IMR-90 (cell line): ENCODE measurements at regions not wholly inside any gene's neighbourhood (a gene's known extent, or its start where the extent isn't known, plus 50 kb on each side); places are given as distances from the start of the nearest gene placed in this dataset.

Source experiments
- ATAC-seq: fragments of 200-7000 bp; cut with Tn5 transposase; 2 replicates; pipeline ENCODE4 v1.9.1; 2020; ENCODE audit warnings: low read depth, mild to moderate bottlenecking, moderate library complexity
- BruUV-seq: library from RNA; stranded (reverse); fragments of 400-500 nt; replicated peaks from 2 replicates; lab custom pipeline; 2021; lab: Mats Ljungman, UMichigan
- CTCF ChIA-PET: fragments of 300-600 bp; formaldehyde crosslinking; extraction: SDS; loops from one replicate; lab custom pipeline; 2021; ENCODE audit warnings: antibody characterized with exemption; lab: Yijun Ruan, JAX
- POLR2A ChIA-PET: fragments of 300-600 bp; sonication (Branson Sonifier 250); formaldehyde crosslinking; loops from one replicate; lab custom pipeline; 2022; ENCODE audit warnings: antibody characterized with exemption; ENCODE audit not compliant: unreplicated experiment; lab: Charles Lee
- DNase-seq: peaks from one replicate; pipeline ENCODE4 v3.0.0; 2013
- H2AFZ ChIP-seq: replicated peaks from 2 replicates; pipeline ENCODE3; 2013; ENCODE audit warnings: low read length, mild to moderate bottlenecking; ENCODE audit not compliant: poor library complexity
- H2AK5ac ChIP-seq: 2 replicates; pipeline ENCODE4 v1.6.1; 2013; ENCODE audit warnings: low read depth, low read length, inconsistent platforms
- H2AK9ac ChIP-seq: replicated peaks from 2 replicates; pipeline ENCODE3; 2013; ENCODE audit warnings: mild to moderate bottlenecking, low read depth, low read length, moderate library complexity; ENCODE audit not compliant: poor library complexity
- H2BK120ac ChIP-seq: 2 replicates; pipeline ENCODE4 v1.6.1; 2013; ENCODE audit warnings: low read depth, low read length, inconsistent platforms
- H2BK15ac ChIP-seq: 3 replicates; pipeline ENCODE4 v1.6.1; 2013; ENCODE audit warnings: low read depth, low read length, inconsistent platforms
- H2BK20ac ChIP-seq: 2 replicates; pipeline ENCODE4 v1.6.1; 2013; ENCODE audit warnings: low read depth, mild to moderate bottlenecking, inconsistent platforms, low read length, moderate library complexity
- H2BK5ac ChIP-seq: 2 replicates; pipeline ENCODE4 v1.6.1; 2013; ENCODE audit warnings: mild to moderate bottlenecking, low read depth, low read length, inconsistent platforms; ENCODE audit not compliant: poor library complexity, severe bottlenecking
- H3K14ac ChIP-seq: replicated peaks from 2 replicates; pipeline ENCODE4 v1.6.1; 2013; ENCODE audit warnings: low read depth, low read length, inconsistent platforms
- H3K18ac ChIP-seq: 2 replicates; pipeline ENCODE4 v1.6.1; 2013; ENCODE audit warnings: low read depth, low read length, control low read depth
- H3K23ac ChIP-seq: 2 replicates; pipeline ENCODE4 v1.6.1; 2013; ENCODE audit warnings: low read depth, low read length, inconsistent platforms
- H3K27ac ChIP-seq: 2 replicates; pipeline ENCODE4 v1.5.1; 2013; ENCODE audit warnings: mild to moderate bottlenecking, control low read depth, low read length; ENCODE audit not compliant: insufficient read depth
- H3K27me3 ChIP-seq: 2 replicates; pipeline ENCODE4 v1.6.1; 2013; ENCODE audit warnings: low read length; ENCODE audit not compliant: control insufficient read depth, insufficient read depth
- H3K36me3 ChIP-seq: 2 replicates; pipeline ENCODE4 v1.6.1; 2013; ENCODE audit warnings: low read length, mixed read lengths; ENCODE audit not compliant: control insufficient read depth, insufficient read depth
- H3K4ac ChIP-seq: 2 replicates; pipeline ENCODE4 v1.6.1; 2013; ENCODE audit warnings: low read depth, low read length, inconsistent platforms
- H3K4me1 ChIP-seq: 2 replicates; pipeline ENCODE4 v1.6.1; 2013; ENCODE audit warnings: low read length, mixed read lengths; ENCODE audit not compliant: control insufficient read depth, insufficient read depth
- H3K4me2 ChIP-seq: 2 replicates; pipeline ENCODE4 v1.6.1; 2013; ENCODE audit warnings: low read depth, mild to moderate bottlenecking, control low read depth, low read length, moderate library complexity
- H3K4me3 ChIP-seq: 2 replicates; pipeline ENCODE4 v1.5.1; 2013; ENCODE audit warnings: low read depth, mild to moderate bottlenecking, control low read depth, low read length, moderate library complexity; ENCODE audit not compliant: insufficient read depth
- H3K56ac ChIP-seq: 2 replicates; pipeline ENCODE4 v1.6.1; 2013; ENCODE audit warnings: low read length, inconsistent platforms; ENCODE audit not compliant: insufficient read depth; ENCODE audit errors: extremely low read depth
- H3K79me1 ChIP-seq, 2 experiments: 2 replicates each; pipeline ENCODE4 v1.6.1; 2013; ENCODE audit warnings: low read length in 2 of 2, inconsistent platforms in 1 of 2, low read depth in 1 of 2
- H3K9ac ChIP-seq: 2 replicates; pipeline ENCODE4 v1.6.1; 2013; ENCODE audit warnings: low read depth, low read length, control low read depth
- H3K9me1 ChIP-seq: 2 replicates; pipeline ENCODE4 v1.6.1; 2013; ENCODE audit warnings: low read length, inconsistent platforms; ENCODE audit not compliant: insufficient read depth
- H3K9me3 ChIP-seq: 2 replicates; pipeline ENCODE4 v1.6.1; 2013; ENCODE audit warnings: low read length; ENCODE audit not compliant: control insufficient read depth, insufficient read depth
- H4K20me1 ChIP-seq: 2 replicates; pipeline ENCODE4 v1.6.1; 2013; ENCODE audit warnings: low read length, inconsistent platforms; ENCODE audit not compliant: insufficient read depth
- H4K5ac ChIP-seq: 2 replicates; pipeline ENCODE4 v1.6.1; 2013; ENCODE audit warnings: mild to moderate bottlenecking, low read depth, low read length, control low read depth
- H4K8ac ChIP-seq, 2 experiments: 2 replicates each; pipeline ENCODE4 v1.6.1; 2013; ENCODE audit warnings: low read depth in 2 of 2, low read length in 2 of 2, control low read depth in 1 of 2, inconsistent platforms in 1 of 2
- H4K91ac ChIP-seq: 2 replicates; pipeline ENCODE4 v1.6.1; 2013; ENCODE audit warnings: low read depth, low read length, inconsistent platforms; ENCODE audit not compliant: insufficient read depth
- FOS ChIP-seq: fragments of 150-350 bp; IDR thresholded peaks from 2 replicates; pipeline ENCODE4 v1.6.1; 2016; ENCODE audit warnings: low read depth, low read length
- MAFK ChIP-seq: IDR thresholded peaks from 2 replicates; pipeline ENCODE4 v1.6.1; 2012; ENCODE audit warnings: low read depth, low read length, improper control_type of control experiment
- POLR2A ChIP-seq: IDR thresholded peaks from 2 replicates; pipeline ENCODE4 v1.6.1; 2012; ENCODE audit warnings: mild to moderate bottlenecking, low read depth, low read length
- RAD21 ChIP-seq: IDR thresholded peaks from 2 replicates; pipeline ENCODE4 v1.6.1; 2012; ENCODE audit warnings: low read length, improper control_type of control experiment
- SMC3 ChIP-seq: fragments of 150-350 bp; IDR thresholded peaks from 2 replicates; pipeline ENCODE4 v1.6.1; 2016; ENCODE audit warnings: low read depth, mild to moderate bottlenecking, antibody characterized with exemption, low read length, moderate library complexity
- WGBS, 2 experiments: methylation state at CpG; one replicate each; pipeline versions ENCODE4 v1.1.5 to v1.1.7; 2013; ENCODE audit warnings: missing lambda C conversion rate in 2 of 2; ENCODE audit not compliant: insufficient read length in 1 of 2; ENCODE audit errors: extremely low coverage in 2 of 2; 5-methylcytosine and 5-hydroxymethylcytosine counted together
- dilution Hi-C: fragments of 300-500 bp; cut with HindIII; formaldehyde crosslinking; loops from one replicate; pipeline ENCODE4 v1.14.3; 2018; ENCODE audit warnings: low sequenced_read_pairs; ENCODE audit not compliant: unreplicated experiment
- in situ Hi-C: fragments of 300-500 bp; cut with MboI; formaldehyde crosslinking; loops from 3 replicates; pipeline ENCODE4 v1.14.3; 2019; ENCODE audit warnings: low sequenced_read_pairs, inconsistent platforms, mixed read lengths
- intact Hi-C: fragments of 100-400 bp; cut with micrococcal nuclease; formaldehyde crosslinking; loops from 2 replicates; pipeline ENCODE4 v1.10.0; 2022

DNA sequence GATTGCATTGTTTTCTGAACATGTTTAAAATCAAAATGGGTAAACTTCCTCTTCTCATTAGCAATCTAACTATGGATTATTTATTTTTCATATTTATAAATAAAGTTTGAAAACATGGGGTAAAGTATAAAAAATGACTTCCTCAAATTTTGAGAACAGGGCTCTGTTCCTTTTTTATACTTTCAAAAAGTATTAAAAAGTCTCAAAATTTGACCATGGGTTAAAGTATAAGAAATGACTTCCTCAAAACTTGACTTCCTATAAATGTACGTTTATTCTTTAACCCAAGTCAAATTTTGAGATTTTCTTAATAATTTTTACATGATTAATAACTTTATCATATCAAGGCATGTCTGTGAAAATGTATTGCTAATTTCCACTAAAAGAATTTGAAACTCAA is 512.4 kb downstream of the GALR1 start:
- H3K9me1 ChIP-seq = no peaks in the 10 kb centered on the region
- H4K5ac ChIP-seq = no peak overlapping the region
- no peak overlapping the region for H4K8ac ChIP-seq
- H3K79me1 ChIP-seq = no peaks in the 10 kb centered on the region
- no peak overlapping the region for H3K56ac ChIP-seq
- DNase-seq (no peak), ATAC-seq (no peak)
- ChIA-PET CTCF (no interaction called here), POLR2A (no interaction called here)
- no peak overlapping the region for H2BK20ac ChIP-seq
- peaks cover 27% of the 10 kb centered on the region for H3K9me3 ChIP-seq
- no peak overlapping the region for H3K4me3 ChIP-seq
- no peak overlapping the region for H3K27ac ChIP-seq
- H3K18ac ChIP-seq = no peak overlapping the region
- H3K23ac ChIP-seq = no peak overlapping the region
- H2AFZ ChIP-seq = no peak overlapping the region
- no peak overlapping the region for H3K9ac ChIP-seq
- no TSS peak for BruUV-seq
- H4K91ac ChIP-seq = no peak overlapping the region
- H2BK5ac ChIP-seq = no peak overlapping the region
- no peaks in the 10 kb centered on the region for H3K27me3 ChIP-seq
- H2BK120ac ChIP-seq = no peak overlapping the region
- TF ChIP-seq POLR2A (no peak), SMC3 (no peak), FOS (no peak), MAFK (no peak), RAD21 (no peak)
- no peaks in the 10 kb centered on the region for H3K36me3 ChIP-seq
- H3K4me2 ChIP-seq = no peak overlapping the region
- in situ Hi-C loops = no loop called here
- intact Hi-C loops = no loop called here
- no peak overlapping the region for H3K4ac ChIP-seq
- no peak overlapping the region for H2BK15ac ChIP-seq
- H2AK9ac ChIP-seq = no peak overlapping the region
- dilution Hi-C loops = no loop called here
- H3K14ac ChIP-seq = no peak overlapping the region
- H4K20me1 ChIP-seq = no peaks in the 10 kb centered on the region
- H2AK5ac ChIP-seq = no peak overlapping the region
- no peaks in the 10 kb centered on the region for H3K4me1 ChIP-seq
- WGBS, 2 experiments = no CpG with 5 or more reads among the region's 1 CpG
